Fibroblast of villous mesenchyme (primary cell): ENCODE measurements at regions not wholly inside any gene's neighbourhood (a gene's known extent, or its start where the extent isn't known, plus 50 kb on each side); places are given as distances from the start of the nearest gene placed in this dataset.
A peak's percentile ranks its signal among the peaks of the same experiment; 100 is the strongest.

Source experiments
- DNase-seq: peaks from one replicate; pipeline ENCODE4 v3.0.0-alpha.2; 2010; ENCODE audit warnings: low read depth
- H3K4me3 ChIP-seq: 2 replicates; pipeline ENCODE4 v1.5.1; 2011; ENCODE audit warnings: low read depth, mild to moderate bottlenecking, low read length
- CTCF ChIP-seq: IDR thresholded peaks from 2 replicates; pipeline ENCODE4 v1.5.1; 2012; ENCODE audit warnings: low read depth, mild to moderate bottlenecking, low read length; ENCODE audit not compliant: insufficient read depth

- TF ChIP-seq CTCF, result no peak
- DNase-seq, result no peak
- H3K4me3 ChIP-seq, result no peak overlapping the region
Measured at GRCh38 chr3:72663429-72663828, 184.8 kb downstream of the SHQ1 start.

- H3K4me3 ChIP-seq, result no peak overlapping the region
- no peak for TF ChIP-seq CTCF
Measured at GRCh38 chr3:72661115-72661457, 187.2 kb downstream of the SHQ1 start.

GRCh38 chr3:72660270-72661114 lies 187.8 kb downstream of the SHQ1 start:
- no peak for TF ChIP-seq CTCF
- no peak overlapping the region for H3K4me3 ChIP-seq
- DNase-seq, result no peak

More at GRCh38 chr3:72661115-72661457, 187.2 kb downstream of the SHQ1 start:
- DNase-seq, result peak; percentile 22

- TF ChIP-seq CTCF, result no peak
- H3K4me3 ChIP-seq, result no peak overlapping the region
- no peak for DNase-seq
Measured at GRCh38 chr3:72659596-72659995, 188.6 kb downstream of the SHQ1 start.

- DNase-seq, result no peak
- no peak for TF ChIP-seq CTCF
- no peak overlapping the region for H3K4me3 ChIP-seq
Measured at GRCh38 chr3:72659188-72659587, 189.1 kb downstream of the SHQ1 start.

GRCh38 chr3:72658466-72659100 lies 189.7 kb downstream of the SHQ1 start:
- no peak for TF ChIP-seq CTCF
- DNase-seq, result no peak
- H3K4me3 ChIP-seq, result no peak overlapping the region
